Activated naive CD4-positive, alpha-beta T cell treated with anti-CD3 and anti-CD28 coated beads, Interleukin-2, amount 10 ng/mL, durations not matched to agents 7 days and 5 days (primary cell): ENCODE measurements at regions not wholly inside any gene's neighbourhood (a gene's known extent, or its start where the extent isn't known, plus 50 kb on each side); places are given as distances from the start of the nearest gene placed in this dataset.

ENCODE experiments used
- CTCF ChIA-PET: fragments of 350-600 bp; sonication (Branson Sonifier 250); formaldehyde crosslinking; loops from one replicate; lab custom pipeline; 2021; ENCODE audit warnings: antibody characterized with exemption; lab: Charles Lee
- DNase-seq: peaks from one replicate; pipeline ENCODE4 v3.0.0-alpha.2; 2020
- H3K27ac Mint-ChIP-seq: one replicate; pipeline ENCODE4 v1.8.0; 2021; ENCODE audit warnings: mild to moderate bottlenecking, moderate library complexity, mixed read lengths
- H3K27me3 Mint-ChIP-seq: one replicate; pipeline ENCODE4 v1.8.0; 2021; ENCODE audit warnings: mild to moderate bottlenecking, mixed read lengths
- H3K36me3 Mint-ChIP-seq: one replicate; pipeline ENCODE4 v1.8.0; 2021; ENCODE audit warnings: mixed read lengths
- H3K4me1 Mint-ChIP-seq: one replicate; pipeline ENCODE4 v1.8.0; 2021; ENCODE audit warnings: mixed read lengths
- H3K4me3 Mint-ChIP-seq: one replicate; pipeline ENCODE4 v1.8.0; 2021; ENCODE audit warnings: mild to moderate bottlenecking, moderate library complexity, mixed read lengths
- H3K9me3 Mint-ChIP-seq: one replicate; pipeline ENCODE4 v1.8.0; 2021; ENCODE audit warnings: mixed read lengths

DNA sequence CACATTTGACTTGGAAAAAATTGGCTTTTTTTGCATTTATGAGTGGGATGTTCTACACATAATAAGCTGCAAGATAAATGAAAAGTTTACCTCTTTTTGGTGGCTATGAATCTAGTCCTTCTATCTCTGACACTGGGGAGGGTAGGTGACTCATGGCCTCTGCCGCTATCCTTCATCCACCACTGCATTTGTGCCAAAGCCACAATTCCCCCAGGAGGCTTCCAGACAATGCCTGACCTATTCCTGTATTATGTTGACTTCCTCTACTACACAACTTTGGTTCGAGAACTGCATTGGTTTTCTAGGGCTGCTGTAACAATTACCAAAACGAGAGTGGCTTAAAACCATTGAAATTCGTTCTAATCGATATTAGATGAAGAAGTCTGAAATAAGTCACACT is 245.6 kb downstream of the TRAM1L1 start:
- H3K36me3 Mint-ChIP-seq = no peaks in the 10 kb centered on the region
- no peaks in the 10 kb centered on the region for H3K4me1 Mint-ChIP-seq
- no peak overlapping the region for H3K27ac Mint-ChIP-seq
- DNase-seq = no peak
- H3K9me3 Mint-ChIP-seq = peaks cover 5% of the 10 kb centered on the region
- H3K4me3 Mint-ChIP-seq = no peak overlapping the region
- CTCF ChIA-PET = no interaction called here
- H3K27me3 Mint-ChIP-seq = no peaks in the 10 kb centered on the region

DNA sequence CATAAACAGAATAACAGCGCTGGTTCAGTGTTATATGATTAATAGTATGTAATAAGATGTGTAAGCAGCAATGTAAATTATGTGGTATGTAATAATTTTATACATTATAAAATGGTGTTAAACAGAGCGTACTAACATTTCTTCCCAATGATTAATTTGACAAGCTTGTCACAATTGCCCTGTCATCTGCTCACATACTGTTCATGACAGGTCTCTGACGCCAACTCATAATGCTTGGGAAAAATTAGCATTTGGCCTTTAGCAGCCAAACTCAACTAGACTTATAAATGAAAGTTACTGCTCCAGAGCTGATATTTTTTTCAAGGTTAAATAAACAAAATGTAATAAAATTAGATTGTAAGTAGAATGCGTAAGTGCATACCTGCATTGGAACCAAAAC is 246.8 kb downstream of the TRAM1L1 start:
- DNase-seq = no peak
- no peaks in the 10 kb centered on the region for H3K27me3 Mint-ChIP-seq
- no peak overlapping the region for H3K4me3 Mint-ChIP-seq
- H3K36me3 Mint-ChIP-seq = no peaks in the 10 kb centered on the region
- H3K27ac Mint-ChIP-seq = no peak overlapping the region
- CTCF ChIA-PET = no interaction called here
- no peaks in the 10 kb centered on the region for H3K4me1 Mint-ChIP-seq
- H3K9me3 Mint-ChIP-seq = peaks cover 10% of the 10 kb centered on the region

DNA sequence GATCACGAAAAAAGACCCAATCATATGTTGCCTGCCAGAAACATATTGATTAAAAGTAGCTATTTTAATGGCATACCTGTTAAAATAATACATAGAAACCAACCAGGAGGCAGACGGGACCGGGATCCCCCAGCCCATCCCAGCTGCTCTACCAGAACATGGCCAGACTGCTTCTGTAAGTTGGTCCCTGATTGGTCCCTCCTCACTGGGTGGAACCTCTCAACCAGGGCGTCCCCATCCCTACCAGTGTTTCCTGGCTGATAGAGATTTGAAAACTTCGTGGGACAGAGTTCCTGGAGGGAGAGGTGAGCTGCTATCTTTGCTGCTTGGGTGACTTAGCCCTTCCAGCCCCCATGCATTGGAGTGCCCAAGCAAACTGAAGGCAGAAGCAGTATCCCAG is 256.2 kb downstream of the TRAM1L1 start:
- Mint-ChIP-seq H3K4me3 (no peak overlapping the region), H3K36me3 (no peaks in the 10 kb centered on the region), H3K27me3 (no peaks in the 10 kb centered on the region), H3K4me1 (no peaks in the 10 kb centered on the region), H3K27ac (no peak overlapping the region), H3K9me3 (peaks cover 8% of the 10 kb centered on the region)
- CTCF ChIA-PET = no interaction called here
- DNase-seq = no peak

DNA sequence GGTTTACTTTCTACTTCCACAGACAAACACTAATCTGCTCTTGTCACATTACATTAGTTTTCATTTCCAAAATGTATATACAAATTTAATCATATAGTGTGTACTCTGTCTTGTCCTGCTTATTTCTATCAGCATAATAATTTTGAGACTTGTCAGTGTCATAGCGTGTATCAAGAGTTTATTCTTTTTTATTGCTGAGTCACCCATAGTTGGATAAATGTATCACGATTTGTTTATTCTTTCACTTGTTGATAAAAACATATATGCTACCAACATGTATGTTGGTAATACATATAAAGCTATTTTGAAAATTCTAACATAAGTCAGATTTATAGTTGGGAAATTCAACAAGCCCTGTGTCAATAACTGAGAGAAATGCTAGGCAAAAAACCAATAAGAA is 261.2 kb downstream of the TRAM1L1 start:
- Mint-ChIP-seq H3K4me3 (no peak overlapping the region), H3K4me1 (no peaks in the 10 kb centered on the region), H3K27ac (no peak overlapping the region), H3K36me3 (no peaks in the 10 kb centered on the region), H3K27me3 (no peaks in the 10 kb centered on the region), H3K9me3 (peaks cover 7% of the 10 kb centered on the region)
- CTCF ChIA-PET = no interaction called here
- no peak for DNase-seq

DNA sequence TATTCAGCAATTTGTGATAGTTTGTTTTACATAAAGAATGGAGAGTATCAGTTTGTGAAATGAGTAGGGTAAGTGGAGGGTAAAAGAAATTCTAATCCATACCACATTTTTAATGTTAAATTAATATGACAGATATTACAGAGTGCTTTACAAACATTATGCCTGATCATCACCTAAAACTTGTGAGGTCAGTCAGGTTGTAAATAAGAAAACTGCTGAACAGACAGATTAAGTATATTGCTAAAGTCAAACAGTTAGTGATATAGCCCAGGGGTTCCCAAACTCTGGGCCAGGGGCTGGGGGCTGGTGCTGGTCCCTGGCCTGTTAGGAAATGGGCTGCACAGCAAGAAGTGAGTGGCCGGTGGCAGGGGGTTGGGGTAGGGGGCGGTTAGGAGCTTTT is 273.6 kb downstream of the TRAM1L1 start:
- no peaks in the 10 kb centered on the region for H3K36me3 Mint-ChIP-seq
- H3K27me3 Mint-ChIP-seq = no peaks in the 10 kb centered on the region
- H3K9me3 Mint-ChIP-seq = no peaks in the 10 kb centered on the region
- no peak overlapping the region for H3K27ac Mint-ChIP-seq
- DNase-seq = no peak
- H3K4me3 Mint-ChIP-seq = no peak overlapping the region
- no peaks in the 10 kb centered on the region for H3K4me1 Mint-ChIP-seq
- CTCF ChIA-PET = no interaction called here

DNA sequence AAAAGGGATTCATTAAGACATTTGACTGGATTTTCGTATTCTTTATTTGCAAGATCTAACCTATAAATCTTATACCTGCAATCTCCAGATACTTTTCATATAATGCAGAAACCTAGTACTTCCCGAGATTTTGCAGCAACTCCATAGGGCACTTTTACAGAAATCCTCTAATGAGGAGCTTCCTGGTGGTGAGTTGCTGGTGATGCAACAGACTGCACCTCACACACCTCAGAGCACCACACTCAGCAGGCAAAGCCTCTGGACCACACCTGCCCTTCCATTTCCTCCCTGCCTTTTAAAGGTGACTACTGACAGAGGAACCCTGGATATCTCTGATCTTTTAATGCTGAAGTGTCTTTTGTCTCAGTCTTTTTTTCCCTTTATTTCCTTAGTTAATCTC is 289.4 kb downstream of the TRAM1L1 start:
- no peaks in the 10 kb centered on the region for H3K4me1 Mint-ChIP-seq
- CTCF ChIA-PET = no interaction called here
- H3K9me3 Mint-ChIP-seq = no peaks in the 10 kb centered on the region
- H3K27me3 Mint-ChIP-seq = no peaks in the 10 kb centered on the region
- H3K36me3 Mint-ChIP-seq = no peaks in the 10 kb centered on the region
- DNase-seq = no peak
- H3K4me3 Mint-ChIP-seq = no peak overlapping the region
- no peak overlapping the region for H3K27ac Mint-ChIP-seq

DNA sequence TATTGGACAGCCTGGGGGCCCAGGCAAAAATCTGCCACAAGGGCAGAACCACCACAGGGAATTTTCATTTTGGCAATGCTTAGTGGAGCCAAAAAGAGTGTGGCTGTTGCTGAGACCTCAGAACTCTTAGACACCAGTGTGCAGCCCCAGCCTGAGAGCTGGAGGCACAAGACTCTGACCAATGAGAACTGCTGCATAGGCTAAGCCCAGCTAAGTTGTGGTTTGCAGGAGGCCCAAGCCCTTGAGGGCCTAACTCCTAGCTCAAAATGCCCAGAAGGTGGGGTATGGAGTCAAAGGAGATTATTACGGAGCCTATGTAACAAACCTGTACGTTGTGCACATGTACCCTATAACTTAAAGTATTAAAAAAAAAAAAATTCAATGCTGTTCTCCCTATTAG is 296.7 kb downstream of the TRAM1L1 start:
- no peak overlapping the region for H3K4me3 Mint-ChIP-seq

DNA sequence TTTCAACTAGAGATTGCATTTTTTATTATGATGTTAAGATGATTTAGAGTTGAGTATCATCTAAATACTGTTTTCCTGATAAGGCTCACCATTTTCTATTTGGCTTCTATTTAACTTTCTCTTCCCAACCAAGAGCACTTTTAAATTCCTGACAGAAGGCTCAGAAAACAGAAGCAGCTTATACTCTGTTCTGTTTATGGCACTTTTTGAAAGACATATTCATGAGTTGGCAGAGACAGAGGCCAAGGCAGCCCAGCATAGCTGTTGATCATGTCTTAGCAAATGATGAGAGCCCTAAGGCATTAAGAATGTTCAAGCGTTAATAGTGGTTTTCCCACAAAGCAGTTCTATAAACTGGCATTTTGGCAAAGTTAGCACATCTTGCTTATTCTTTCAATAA is 330.3 kb downstream of the TRAM1L1 start:
- no peaks in the 10 kb centered on the region for H3K9me3 Mint-ChIP-seq
- no peaks in the 10 kb centered on the region for H3K36me3 Mint-ChIP-seq
- H3K4me3 Mint-ChIP-seq = no peak overlapping the region
- no peaks in the 10 kb centered on the region for H3K4me1 Mint-ChIP-seq
- no peaks in the 10 kb centered on the region for H3K27me3 Mint-ChIP-seq
- DNase-seq = no peak
- H3K27ac Mint-ChIP-seq = no peak overlapping the region
- CTCF ChIA-PET = no interaction called here

More for the DNA sequence above, 296.7 kb downstream of the TRAM1L1 start:
- CTCF ChIA-PET = no interaction called here
- Mint-ChIP-seq H3K27ac (no peak overlapping the region), H3K9me3 (no peaks in the 10 kb centered on the region), H3K4me1 (no peaks in the 10 kb centered on the region), H3K27me3 (no peaks in the 10 kb centered on the region), H3K36me3 (no peaks in the 10 kb centered on the region)
- DNase-seq = no peak

DNA sequence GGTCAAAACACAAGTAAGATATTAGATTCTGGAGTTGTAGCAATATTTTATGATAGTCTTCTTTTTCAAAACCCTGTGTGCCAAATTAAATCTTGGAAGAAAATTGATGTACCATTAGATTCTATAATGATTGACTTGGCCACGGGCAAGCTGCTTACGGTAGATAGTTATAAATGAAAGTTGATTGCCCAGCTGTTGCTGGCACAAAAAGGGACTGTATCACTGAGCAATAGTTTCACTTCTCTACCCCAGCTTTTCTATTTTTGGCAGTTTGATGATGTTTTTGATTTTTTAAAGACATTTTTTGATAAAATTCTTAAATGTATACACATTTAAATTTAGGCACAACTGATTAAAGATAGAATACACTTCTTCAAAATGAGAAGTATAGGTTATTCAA is 333.3 kb downstream of the TRAM1L1 start:
- DNase-seq = no peak
- Mint-ChIP-seq H3K4me1 (no peaks in the 10 kb centered on the region), H3K36me3 (no peaks in the 10 kb centered on the region), H3K27ac (no peak overlapping the region), H3K27me3 (no peaks in the 10 kb centered on the region), H3K4me3 (no peak overlapping the region), H3K9me3 (no peaks in the 10 kb centered on the region)
- CTCF ChIA-PET = no interaction called here

DNA sequence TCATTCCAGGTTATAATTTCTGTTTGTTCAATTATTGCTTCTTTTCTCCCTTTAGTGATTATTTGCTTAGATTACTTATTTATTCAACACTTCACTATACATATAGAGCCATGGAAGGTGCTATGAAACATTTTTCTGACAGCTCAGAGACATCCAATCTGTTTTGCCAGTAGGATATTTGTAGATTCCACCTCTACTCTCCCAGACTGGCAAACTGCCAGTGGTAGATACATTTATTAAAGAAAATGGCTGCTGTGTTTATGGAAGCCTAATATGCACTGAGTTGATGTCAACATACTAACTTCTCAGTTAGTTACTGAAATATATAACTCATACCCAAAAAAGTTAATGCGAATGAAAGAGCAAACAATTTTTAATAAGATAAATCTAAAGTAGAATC is 348.6 kb downstream of the TRAM1L1 start:
- Mint-ChIP-seq H3K9me3 (no peaks in the 10 kb centered on the region), H3K4me1 (no peaks in the 10 kb centered on the region), H3K27me3 (no peaks in the 10 kb centered on the region), H3K4me3 (no peak overlapping the region), H3K27ac (no peak overlapping the region), H3K36me3 (no peaks in the 10 kb centered on the region)
- CTCF ChIA-PET = no interaction called here
- no peak for DNase-seq

DNA sequence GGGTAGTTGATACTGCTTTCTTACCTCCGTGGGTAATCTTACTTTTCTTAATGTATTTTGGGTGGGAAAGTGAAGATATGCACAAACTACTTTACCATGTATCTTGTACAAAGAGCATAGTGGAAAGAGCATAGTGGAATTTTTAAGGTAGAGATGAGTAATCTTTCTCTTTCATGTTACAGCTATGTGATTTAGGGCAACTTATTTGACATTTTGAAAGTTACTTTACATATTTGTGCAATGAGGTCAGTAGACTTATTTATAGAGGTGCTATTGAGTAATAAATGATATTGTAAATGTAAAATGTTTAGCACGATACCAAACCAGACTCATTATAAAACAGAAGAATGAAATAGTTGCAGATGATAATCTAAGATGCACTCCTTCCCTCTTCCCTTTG is 351.2 kb downstream of the TRAM1L1 start:
- Mint-ChIP-seq H3K27ac (no peak overlapping the region), H3K36me3 (no peaks in the 10 kb centered on the region)
- CTCF ChIA-PET = no interaction called here

DNA sequence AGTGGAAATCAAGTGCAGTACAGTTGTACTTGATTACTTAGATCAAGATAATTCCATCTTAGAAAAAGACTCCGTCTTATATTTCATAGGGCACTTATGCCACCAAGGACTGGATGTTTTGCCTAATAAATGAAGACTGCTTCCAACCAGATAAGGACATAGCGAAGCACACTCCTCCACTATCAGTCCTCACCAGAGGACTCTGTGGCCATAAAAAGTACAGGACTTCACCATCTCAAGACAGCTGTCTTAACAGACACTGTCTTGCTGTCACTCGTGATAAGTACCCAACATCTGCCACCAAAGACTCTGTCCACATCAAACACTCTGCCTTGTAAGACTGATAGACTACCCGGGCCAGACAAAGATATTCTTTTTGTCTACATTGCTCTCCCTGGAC is 352.0 kb downstream of the TRAM1L1 start:
- H3K9me3 Mint-ChIP-seq = no peaks in the 10 kb centered on the region
- H3K4me1 Mint-ChIP-seq = no peaks in the 10 kb centered on the region
- DNase-seq = no peak
- H3K27me3 Mint-ChIP-seq = no peaks in the 10 kb centered on the region
- H3K36me3 Mint-ChIP-seq = no peaks in the 10 kb centered on the region
- no peak overlapping the region for H3K27ac Mint-ChIP-seq
- CTCF ChIA-PET = no interaction called here
- H3K4me3 Mint-ChIP-seq = no peak overlapping the region

More for the DNA sequence above, 351.2 kb downstream of the TRAM1L1 start:
- no peak for DNase-seq
- no peaks in the 10 kb centered on the region for H3K9me3 Mint-ChIP-seq
- no peaks in the 10 kb centered on the region for H3K27me3 Mint-ChIP-seq
- H3K4me3 Mint-ChIP-seq = no peak overlapping the region
- no peaks in the 10 kb centered on the region for H3K4me1 Mint-ChIP-seq

DNA sequence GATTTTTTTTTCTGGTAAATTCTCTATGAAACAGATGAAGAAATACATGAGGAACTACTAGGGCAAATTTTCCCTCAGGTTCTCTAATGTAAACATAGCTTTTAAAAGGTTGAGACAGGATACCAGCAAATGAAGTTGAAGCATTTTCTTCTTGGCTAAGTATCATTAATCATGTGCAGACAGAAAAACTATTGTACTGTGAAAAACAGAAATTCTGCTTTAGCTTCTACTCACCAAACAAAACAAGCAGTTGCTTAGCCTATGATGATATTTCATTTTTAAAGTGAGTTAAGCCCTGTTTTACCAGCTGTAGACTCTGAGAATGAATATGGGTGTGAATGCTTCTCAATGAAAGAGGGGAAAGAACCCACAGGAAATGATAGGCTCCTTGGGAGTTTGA is 358.9 kb downstream of the TRAM1L1 start:
- Mint-ChIP-seq H3K27me3 (no peaks in the 10 kb centered on the region), H3K27ac (no peak overlapping the region), H3K4me3 (no peak overlapping the region), H3K4me1 (no peaks in the 10 kb centered on the region), H3K9me3 (peaks cover 2% of the 10 kb centered on the region), H3K36me3 (no peaks in the 10 kb centered on the region)
- CTCF ChIA-PET = no interaction called here
- no peak for DNase-seq

DNA sequence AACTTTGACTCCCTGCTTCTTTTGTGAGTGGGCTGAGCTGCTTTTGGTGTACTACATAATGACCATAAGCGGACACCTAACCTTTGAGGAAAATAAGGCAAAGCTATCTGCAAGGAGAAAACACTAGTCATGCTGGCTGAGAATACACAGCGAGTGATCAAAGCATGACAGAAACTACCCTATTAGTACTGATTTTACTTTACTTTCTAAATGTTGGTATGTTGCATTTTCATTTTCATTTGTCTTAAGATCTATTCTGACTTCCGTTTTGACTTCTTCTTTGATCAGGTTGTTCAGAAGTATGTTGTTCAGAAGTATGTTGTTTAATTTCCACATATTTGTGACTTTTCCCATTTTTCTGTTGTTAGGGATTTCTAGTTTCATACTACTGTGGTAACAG is 361.1 kb downstream of the TRAM1L1 start:
- H3K27ac Mint-ChIP-seq = no peak overlapping the region
- DNase-seq = no peak
- H3K4me1 Mint-ChIP-seq = no peaks in the 10 kb centered on the region
- CTCF ChIA-PET = no interaction called here
- H3K4me3 Mint-ChIP-seq = no peak overlapping the region
- H3K36me3 Mint-ChIP-seq = no peaks in the 10 kb centered on the region
- H3K9me3 Mint-ChIP-seq = peaks cover 2% of the 10 kb centered on the region
- H3K27me3 Mint-ChIP-seq = no peaks in the 10 kb centered on the region

DNA sequence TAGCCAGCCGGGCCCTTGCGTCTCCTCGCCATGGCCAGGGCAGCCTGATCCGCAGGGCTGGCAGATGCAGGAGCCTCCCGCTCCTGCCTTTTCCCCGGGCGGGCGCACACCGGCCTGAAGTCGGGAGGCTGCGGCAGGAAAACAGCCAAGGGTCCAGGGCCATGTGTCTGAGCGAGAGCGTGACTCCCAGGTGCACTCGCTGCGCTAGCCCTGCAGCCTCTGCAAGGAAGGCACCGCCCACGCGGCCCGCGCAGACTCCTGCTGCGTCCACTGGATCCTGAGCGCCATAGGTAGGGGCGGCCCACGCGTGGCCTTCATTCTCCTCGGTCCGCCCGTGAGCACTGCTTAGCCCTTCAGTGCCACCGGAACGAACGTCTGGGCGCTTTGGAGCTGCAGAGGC is 379.9 kb downstream of the TRAM1L1 start:
- Mint-ChIP-seq H3K4me1 (no peaks in the 10 kb centered on the region), H3K9me3 (peaks cover 9% of the 10 kb centered on the region), H3K36me3 (no peaks in the 10 kb centered on the region), H3K27ac (no peak overlapping the region), H3K27me3 (no peaks in the 10 kb centered on the region), H3K4me3 (no peak overlapping the region)
- no peak for DNase-seq
- CTCF ChIA-PET = no interaction called here

DNA sequence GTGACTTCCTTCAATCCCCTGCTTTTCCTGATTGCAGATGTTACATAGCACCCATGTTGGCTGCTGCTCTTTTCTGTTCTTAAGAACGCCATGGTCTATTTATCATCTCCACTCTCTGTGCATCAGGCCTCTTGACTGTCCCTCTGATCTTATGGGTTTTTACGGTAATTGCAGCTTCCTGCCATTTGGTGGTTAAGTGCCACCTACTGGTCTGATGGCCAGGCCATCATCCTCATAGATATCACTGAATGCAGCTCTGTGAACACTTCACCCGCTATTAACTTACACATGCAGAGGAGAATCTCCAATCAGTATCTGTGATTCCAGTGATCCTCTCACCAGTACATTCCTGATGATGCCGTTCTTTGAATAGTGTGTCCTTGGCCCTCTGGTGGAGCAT is 382.4 kb downstream of the TRAM1L1 start:
- no peaks in the 10 kb centered on the region for H3K36me3 Mint-ChIP-seq
- H3K27me3 Mint-ChIP-seq = no peaks in the 10 kb centered on the region
- DNase-seq = no peak
- H3K9me3 Mint-ChIP-seq = peaks cover 14% of the 10 kb centered on the region
- no peak overlapping the region for H3K4me3 Mint-ChIP-seq
- CTCF ChIA-PET = no interaction called here
- H3K4me1 Mint-ChIP-seq = no peaks in the 10 kb centered on the region
- no peak overlapping the region for H3K27ac Mint-ChIP-seq
